ENCODE measurements at regions not wholly inside any gene's neighbourhood (a gene's known extent, or its start where the extent isn't known, plus 50 kb on each side); places are given as distances from the start of the nearest gene placed in this dataset.

DNA sequence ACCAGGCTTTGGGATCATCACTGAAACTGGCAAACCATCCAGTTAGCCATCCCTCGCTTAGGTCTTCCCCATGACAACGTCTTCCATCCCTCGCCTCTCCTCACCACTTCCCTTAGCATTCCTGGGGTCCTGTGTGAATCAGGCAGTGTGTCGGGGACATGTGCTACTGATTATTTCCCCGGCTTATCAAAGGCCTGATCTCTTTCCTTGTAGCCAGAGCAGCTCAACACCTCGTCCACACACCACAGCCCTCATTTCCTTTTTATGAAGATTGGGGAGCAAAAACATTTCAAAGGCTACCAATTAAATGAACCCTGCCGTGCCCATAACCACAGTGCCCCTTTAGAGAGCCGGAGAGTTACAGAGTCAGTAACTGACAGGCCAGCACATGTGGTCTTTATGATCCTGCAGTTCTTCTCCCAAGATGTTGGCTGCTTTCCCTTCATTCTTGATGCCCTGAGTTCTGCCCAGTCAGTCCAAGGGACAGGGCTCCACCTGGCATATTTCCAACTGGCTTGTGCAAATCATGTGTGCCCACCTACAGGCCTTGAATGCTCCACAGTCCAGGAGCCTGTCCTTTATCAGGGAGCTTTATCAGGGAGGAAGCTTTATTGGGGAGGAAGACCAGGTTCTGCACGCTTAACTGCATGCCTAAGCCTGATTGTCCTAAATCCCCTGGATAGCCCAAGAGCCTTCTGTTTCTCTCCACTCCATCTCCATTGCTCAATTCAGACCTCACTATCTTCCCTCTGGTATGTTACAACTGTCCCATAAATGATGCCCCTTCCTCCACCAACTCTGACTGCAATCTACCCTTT, 343.1 kb downstream of the CYRIA start:
- H3K9ac ChIP-seq (ENCODE audit: low read length) = no peak overlapping the region
- H3F3A ChIP-seq (ENCODE audit: insufficient read depth, low read length, poor library complexity, severe bottlenecking) = no peaks in the 10 kb centered on the region
- H3K4me3 ChIP-seq (ENCODE audit: low read length) = no peak overlapping the region
- H3K4me2 ChIP-seq (ENCODE audit: low read length) = no peak overlapping the region
- H3K27me3 ChIP-seq (ENCODE audit: insufficient read depth, low read depth, low read length) = no peaks in the 10 kb centered on the region
- TF ChIP-seq EP300 (conservative IDR thresholded peaks at IDR 0.05; ENCODE audit: poor library complexity, severe bottlenecking) (no peak), SMC3 (conservative IDR thresholded peaks at IDR 0.05; ENCODE audit: poor library complexity) (no peak), RAD21 (conservative IDR thresholded peaks at IDR 0.05) (no peak), MXI1 (conservative IDR thresholded peaks at IDR 0.05; ENCODE audit: poor library complexity, severe bottlenecking) (no peak), EZH2 (IDR thresholded peaks at IDR 0.05; ENCODE audit: borderline replicate concordance, insufficient read depth, low read length, poor library complexity, severe bottlenecking) (no peak), POLR2AphosphoS5 (IDR thresholded peaks at IDR 0.05) (no peak), TAF1 (IDR thresholded peaks at IDR 0.05; ENCODE audit: low read depth) (no peak)
- TF ChIP-seq, protein P1, sequence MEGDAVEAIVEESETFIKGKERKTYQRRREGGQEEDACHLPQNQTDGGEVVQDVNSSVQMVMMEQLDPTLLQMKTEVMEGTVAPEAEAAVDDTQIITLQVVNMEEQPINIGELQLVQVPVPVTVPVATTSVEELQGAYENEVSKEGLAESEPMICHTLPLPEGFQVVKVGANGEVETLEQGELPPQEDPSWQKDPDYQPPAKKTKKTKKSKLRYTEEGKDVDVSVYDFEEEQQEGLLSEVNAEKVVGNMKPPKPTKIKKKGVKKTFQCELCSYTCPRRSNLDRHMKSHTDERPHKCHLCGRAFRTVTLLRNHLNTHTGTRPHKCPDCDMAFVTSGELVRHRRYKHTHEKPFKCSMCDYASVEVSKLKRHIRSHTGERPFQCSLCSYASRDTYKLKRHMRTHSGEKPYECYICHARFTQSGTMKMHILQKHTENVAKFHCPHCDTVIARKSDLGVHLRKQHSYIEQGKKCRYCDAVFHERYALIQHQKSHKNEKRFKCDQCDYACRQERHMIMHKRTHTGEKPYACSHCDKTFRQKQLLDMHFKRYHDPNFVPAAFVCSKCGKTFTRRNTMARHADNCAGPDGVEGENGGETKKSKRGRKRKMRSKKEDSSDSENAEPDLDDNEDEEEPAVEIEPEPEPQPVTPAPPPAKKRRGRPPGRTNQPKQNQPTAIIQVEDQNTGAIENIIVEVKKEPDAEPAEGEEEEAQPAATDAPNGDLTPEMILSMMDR (IDR thresholded peaks at IDR 0.05; ENCODE audit: poor library complexity, severe bottlenecking) = no peak
- TF ChIP-seq, protein P2, sequence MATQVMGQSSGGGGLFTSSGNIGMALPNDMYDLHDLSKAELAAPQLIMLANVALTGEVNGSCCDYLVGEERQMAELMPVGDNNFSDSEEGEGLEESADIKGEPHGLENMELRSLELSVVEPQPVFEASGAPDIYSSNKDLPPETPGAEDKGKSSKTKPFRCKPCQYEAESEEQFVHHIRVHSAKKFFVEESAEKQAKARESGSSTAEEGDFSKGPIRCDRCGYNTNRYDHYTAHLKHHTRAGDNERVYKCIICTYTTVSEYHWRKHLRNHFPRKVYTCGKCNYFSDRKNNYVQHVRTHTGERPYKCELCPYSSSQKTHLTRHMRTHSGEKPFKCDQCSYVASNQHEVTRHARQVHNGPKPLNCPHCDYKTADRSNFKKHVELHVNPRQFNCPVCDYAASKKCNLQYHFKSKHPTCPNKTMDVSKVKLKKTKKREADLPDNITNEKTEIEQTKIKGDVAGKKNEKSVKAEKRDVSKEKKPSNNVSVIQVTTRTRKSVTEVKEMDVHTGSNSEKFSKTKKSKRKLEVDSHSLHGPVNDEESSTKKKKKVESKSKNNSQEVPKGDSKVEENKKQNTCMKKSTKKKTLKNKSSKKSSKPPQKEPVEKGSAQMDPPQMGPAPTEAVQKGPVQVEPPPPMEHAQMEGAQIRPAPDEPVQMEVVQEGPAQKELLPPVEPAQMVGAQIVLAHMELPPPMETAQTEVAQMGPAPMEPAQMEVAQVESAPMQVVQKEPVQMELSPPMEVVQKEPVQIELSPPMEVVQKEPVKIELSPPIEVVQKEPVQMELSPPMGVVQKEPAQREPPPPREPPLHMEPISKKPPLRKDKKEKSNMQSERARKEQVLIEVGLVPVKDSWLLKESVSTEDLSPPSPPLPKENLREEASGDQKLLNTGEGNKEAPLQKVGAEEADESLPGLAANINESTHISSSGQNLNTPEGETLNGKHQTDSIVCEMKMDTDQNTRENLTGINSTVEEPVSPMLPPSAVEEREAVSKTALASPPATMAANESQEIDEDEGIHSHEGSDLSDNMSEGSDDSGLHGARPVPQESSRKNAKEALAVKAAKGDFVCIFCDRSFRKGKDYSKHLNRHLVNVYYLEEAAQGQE (IDR thresholded peaks at IDR 0.05; ENCODE audit: borderline replicate concordance) = no peak
- H3K9me2 ChIP-seq (ENCODE audit: insufficient read depth, low read length) = no peaks in the 10 kb centered on the region
- no peaks in the 10 kb centered on the region for H3K9me3 ChIP-seq (ENCODE audit: low read length)
- no peak overlapping the region for H2AFZ ChIP-seq (ENCODE audit: low read depth, low read length)
- no peaks in the 10 kb centered on the region for H4K20me1 ChIP-seq (ENCODE audit: insufficient read depth)
- no peak overlapping the region for H3K27ac ChIP-seq (ENCODE audit: low read length)
- no peaks in the 10 kb centered on the region for H3K79me2 ChIP-seq (replicated peaks; ENCODE audit: insufficient read depth, low read length)
- H3K36me3 ChIP-seq (ENCODE audit: insufficient read depth, low read length) = no peaks in the 10 kb centered on the region

DNA sequence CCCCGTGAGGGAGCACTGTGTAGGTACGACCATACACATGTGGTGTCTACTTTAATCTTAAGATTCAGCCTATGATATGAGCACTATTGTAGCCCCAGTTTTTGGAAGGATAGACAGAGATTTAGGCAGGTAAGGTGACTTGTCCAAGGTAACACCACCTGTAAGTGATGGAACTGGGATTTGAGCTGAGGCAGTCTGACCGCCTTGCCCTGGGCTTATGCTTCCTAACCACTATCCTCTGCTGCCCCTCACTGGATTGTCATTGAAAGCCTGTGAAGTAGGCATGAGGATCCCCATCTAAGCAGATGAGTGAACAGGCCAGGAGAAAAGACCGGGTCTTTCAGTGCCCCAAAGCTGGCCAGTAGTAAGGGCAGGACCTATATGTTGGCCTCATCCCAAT, 343.8 kb downstream of the CYRIA start:
- Histone ChIP-seq H3K27ac (ENCODE audit: low read length) (no peak overlapping the region), H2AFZ (ENCODE audit: low read depth, low read length) (no peak overlapping the region), H3K79me2 (replicated peaks; ENCODE audit: insufficient read depth, low read length) (no peaks in the 10 kb centered on the region), H3K4me3 (ENCODE audit: low read length) (no peak overlapping the region), H3K36me3 (ENCODE audit: insufficient read depth, low read length) (no peaks in the 10 kb centered on the region), H3K4me2 (ENCODE audit: low read length) (no peak overlapping the region), H3K9me3 (ENCODE audit: low read length) (no peaks in the 10 kb centered on the region), H3K27me3 (ENCODE audit: insufficient read depth, low read depth, low read length) (no peaks in the 10 kb centered on the region), H3F3A (ENCODE audit: insufficient read depth, low read length, poor library complexity, severe bottlenecking) (no peaks in the 10 kb centered on the region), H3K9ac (ENCODE audit: low read length) (no peak overlapping the region), H3K9me2 (ENCODE audit: insufficient read depth, low read length) (no peaks in the 10 kb centered on the region), H4K20me1 (ENCODE audit: insufficient read depth) (no peaks in the 10 kb centered on the region)
- TF ChIP-seq POLR2AphosphoS5 (IDR thresholded peaks at IDR 0.05) (no peak), RAD21 (conservative IDR thresholded peaks at IDR 0.05) (peak; percentile 41), MXI1 (conservative IDR thresholded peaks at IDR 0.05; ENCODE audit: poor library complexity, severe bottlenecking) (no peak), EZH2 (IDR thresholded peaks at IDR 0.05; ENCODE audit: borderline replicate concordance, insufficient read depth, low read length, poor library complexity, severe bottlenecking) (no peak), TAF1 (IDR thresholded peaks at IDR 0.05; ENCODE audit: low read depth) (no peak), EP300 (conservative IDR thresholded peaks at IDR 0.05; ENCODE audit: poor library complexity, severe bottlenecking) (no peak), SMC3 (conservative IDR thresholded peaks at IDR 0.05; ENCODE audit: poor library complexity) (peak; percentile 26)
- TF ChIP-seq, protein P1 (IDR thresholded peaks at IDR 0.05; ENCODE audit: poor library complexity, severe bottlenecking) = no peak
- TF ChIP-seq, protein P2 (IDR thresholded peaks at IDR 0.05; ENCODE audit: borderline replicate concordance) = no peak
